ENCODE measurements at regions not wholly inside any gene's neighbourhood (a gene's known extent, or its start where the extent isn't known, plus 50 kb on each side); places are given as distances from the start of the nearest gene placed in this dataset.

DNA sequence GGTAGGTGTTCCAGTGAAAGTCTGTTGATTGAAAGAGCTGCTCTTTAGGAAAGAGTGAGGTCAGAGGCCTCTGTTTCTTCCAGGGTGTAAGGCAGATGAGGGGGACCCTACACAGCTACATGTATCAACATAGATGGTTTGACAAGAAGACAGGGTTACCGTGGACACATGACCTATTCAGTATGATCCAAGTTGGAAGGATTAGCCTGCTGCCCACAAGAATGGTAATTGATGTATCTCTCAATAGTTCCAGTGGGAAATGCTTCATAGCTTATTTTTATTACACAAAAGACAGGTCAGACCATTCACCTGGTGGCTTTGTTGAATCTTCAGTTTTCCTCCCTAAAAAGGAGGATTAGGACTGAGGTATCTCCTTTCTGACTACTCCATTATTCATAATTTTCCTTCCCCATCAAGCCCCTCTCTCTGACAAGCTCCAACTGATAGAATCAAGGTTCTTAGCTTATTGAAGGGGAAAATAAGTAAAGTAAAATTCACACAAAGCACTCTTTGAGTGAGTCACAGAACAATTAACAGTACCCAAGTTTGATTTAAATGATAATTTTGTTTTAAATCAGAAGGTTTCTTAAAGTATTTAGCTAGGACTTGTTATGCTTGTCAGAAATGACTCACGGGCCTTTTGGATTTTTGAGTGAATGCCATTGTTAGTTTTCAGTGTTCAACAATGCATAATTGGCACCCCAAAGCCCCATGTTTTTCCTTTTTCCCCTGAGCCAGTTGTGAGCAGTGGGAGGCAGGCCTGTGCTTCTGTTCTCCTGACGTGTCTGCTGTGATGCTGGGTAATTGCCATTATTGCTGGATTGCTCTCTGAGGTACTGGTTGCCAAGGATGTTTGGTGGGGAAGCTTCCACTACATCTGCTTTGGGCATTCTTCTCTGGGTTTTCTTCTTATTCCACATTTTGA is 373.2 kb downstream of the DDX10 start:
- Histone ChIP-seq H3K36me3 (no peaks in the 10 kb centered on the region), H3K9me3 (no peaks in the 10 kb centered on the region), H3K4me1 (no peaks in the 10 kb centered on the region), H3K27ac (no peak overlapping the region), H3K4me3 (no peak overlapping the region), H3K27me3 (no peaks in the 10 kb centered on the region)
- ATAC-seq (ENCODE audit: low FRiP score in 2 of 2) (no peak), DNase-seq (no peak)
- no peak for TF ChIP-seq CTCF (IDR thresholded peaks at IDR 0.05)
- TF ChIP-seq POLR2A (IDR thresholded peaks at IDR 0.05) = no peak
- TF ChIP-seq EP300 (IDR thresholded peaks at IDR 0.05) = no peak
- TF ChIP-seq POLR2AphosphoS5 (IDR thresholded peaks at IDR 0.05) = no peak
- WGBS, 2 donors = 68 to 71% methylated on average over 3 of the region's 3 CpGs

- no peaks in the 10 kb centered on the region for H3K36me3 ChIP-seq
- H3K27ac ChIP-seq = no peak overlapping the region
- TF ChIP-seq POLR2A (IDR thresholded peaks at IDR 0.05) = no peak
- TF ChIP-seq POLR2AphosphoS5 (IDR thresholded peaks at IDR 0.05) = no peak
- H3K27me3 ChIP-seq = no peaks in the 10 kb centered on the region
- no peak overlapping the region for H3K4me3 ChIP-seq
- no peaks in the 10 kb centered on the region for H3K4me1 ChIP-seq
- DNase-seq = no peak
- H3K9me3 ChIP-seq = no peaks in the 10 kb centered on the region
- no peak for ATAC-seq (ENCODE audit: low FRiP score in 2 of 2)
- WGBS, 2 donors = 51 to 53% methylated on average over 2 of the region's 2 CpGs
Measured at GRCh38 chr11:109039611-109040010, 374.7 kb downstream of the DDX10 start.

- H3K27me3 ChIP-seq = no peaks in the 10 kb centered on the region
- H3K4me1 ChIP-seq = no peaks in the 10 kb centered on the region
- TF ChIP-seq POLR2A (IDR thresholded peaks at IDR 0.05) = no peak
- no peak for TF ChIP-seq EP300 (IDR thresholded peaks at IDR 0.05)
- no peak for TF ChIP-seq CTCF (IDR thresholded peaks at IDR 0.05)
- no peak for TF ChIP-seq POLR2AphosphoS5 (IDR thresholded peaks at IDR 0.05)
- WGBS, 2 donors = 86 to 88% methylated on average over 3 of the region's 3 CpGs
- H3K4me3 ChIP-seq = no peak overlapping the region
- H3K36me3 ChIP-seq = no peaks in the 10 kb centered on the region
- ATAC-seq (ENCODE audit: low FRiP score in 2 of 2) = no peak
- DNase-seq = no peak
- no peak overlapping the region for H3K27ac ChIP-seq
- no peaks in the 10 kb centered on the region for H3K9me3 ChIP-seq
Measured at GRCh38 chr11:109040303-109040702, 375.4 kb downstream of the DDX10 start.

GRCh38 chr11:109041876-109042275 is 377.0 kb downstream of the DDX10 start:
- H3K9me3 ChIP-seq = no peaks in the 10 kb centered on the region
- H3K4me1 ChIP-seq = no peaks in the 10 kb centered on the region
- 84 to 91% methylated on average over 3 of the region's 3 CpGs for WGBS, 2 donors
- H3K27me3 ChIP-seq = no peaks in the 10 kb centered on the region
- no peak overlapping the region for H3K27ac ChIP-seq
- H3K4me3 ChIP-seq = no peak overlapping the region
- TF ChIP-seq EP300 (IDR thresholded peaks at IDR 0.05) (no peak), POLR2AphosphoS5 (IDR thresholded peaks at IDR 0.05) (no peak), POLR2A (IDR thresholded peaks at IDR 0.05) (no peak), CTCF (IDR thresholded peaks at IDR 0.05) (no peak)
- DNase-seq (no peak), ATAC-seq (ENCODE audit: low FRiP score in 2 of 2) (no peak)
- no peaks in the 10 kb centered on the region for H3K36me3 ChIP-seq

DNA sequence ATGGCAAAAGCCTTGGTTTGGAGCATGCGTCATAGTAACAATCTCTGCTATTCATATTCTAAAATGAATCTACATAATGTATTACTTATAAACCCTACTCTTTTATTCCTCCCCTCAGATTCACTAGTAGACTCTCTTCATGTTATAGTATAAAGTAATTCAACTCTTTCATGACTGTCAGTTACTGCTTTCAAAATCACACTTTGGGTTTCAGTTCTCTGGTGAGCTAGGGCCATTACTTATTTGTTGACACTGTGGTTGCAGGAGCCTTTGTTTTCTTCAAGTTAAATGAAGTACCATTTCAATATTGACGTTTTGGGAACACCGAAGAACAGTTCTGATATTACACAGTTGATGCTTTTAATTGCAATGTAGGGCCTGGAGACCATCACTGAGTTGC is 378.4 kb downstream of the DDX10 start:
- no peaks in the 10 kb centered on the region for H3K9me3 ChIP-seq
- DNase-seq (no peak), ATAC-seq (ENCODE audit: low FRiP score in 2 of 2) (no peak)
- H3K4me3 ChIP-seq = no peak overlapping the region
- H3K36me3 ChIP-seq = no peaks in the 10 kb centered on the region
- no peaks in the 10 kb centered on the region for H3K27me3 ChIP-seq
- no peak overlapping the region for H3K27ac ChIP-seq
- WGBS, 2 donors = 63 to 71% methylated on average over 3 of the region's 3 CpGs
- H3K4me1 ChIP-seq = no peaks in the 10 kb centered on the region
- TF ChIP-seq CTCF (IDR thresholded peaks at IDR 0.05) = no peak
- no peak for TF ChIP-seq POLR2AphosphoS5 (IDR thresholded peaks at IDR 0.05)
- no peak for TF ChIP-seq POLR2A (IDR thresholded peaks at IDR 0.05)
- no peak for TF ChIP-seq EP300 (IDR thresholded peaks at IDR 0.05)

Measured in upper lobe of left lung (tissue), 6 donors.